SKM-1 (cell line): ENCODE measurements at regions not wholly inside any gene's neighbourhood (a gene's known extent, or its start where the extent isn't known, plus 50 kb on each side); places are given as distances from the start of the nearest gene placed in this dataset.

ENCODE experiments used
- DNase-seq: peaks from one replicate; lab custom pipeline; 2025; ENCODE audit not compliant: unreplicated experiment; lab: John Stamatoyannopoulos, UW

- no peak for DNase-seq
Measured at GRCh38 chr2:861655-862354, 88.8 kb upstream of the SNTG2 start.

- DNase-seq = no peak
Measured at GRCh38 chr2:860259-860855, 90.3 kb upstream of the SNTG2 start.

- no peak for DNase-seq
Measured at GRCh38 chr2:858646-859045, 92.0 kb upstream of the SNTG2 start.

GRCh38 chr2:857937-858336 lies 92.7 kb upstream of the SNTG2 start:
- no peak for DNase-seq

- no peak for DNase-seq
Measured at GRCh38 chr2:857081-857480, 93.6 kb upstream of the SNTG2 start.

- DNase-seq = no peak
Measured at GRCh38 chr2:856456-856855, 94.2 kb upstream of the SNTG2 start.

GRCh38 chr2:856041-856440 lies 94.6 kb upstream of the SNTG2 start:
- no peak for DNase-seq

GRCh38 chr2:855177-855576 lies 95.5 kb upstream of the SNTG2 start:
- no peak for DNase-seq

GRCh38 chr2:854460-854859 lies 96.2 kb upstream of the SNTG2 start:
- no peak for DNase-seq

GRCh38 chr2:853203-853870 lies 97.3 kb upstream of the SNTG2 start:
- no peak for DNase-seq

- no peak for DNase-seq
Measured at GRCh38 chr2:852168-852567, 98.5 kb upstream of the SNTG2 start.

GRCh38 chr2:851680-852079 lies 99.0 kb upstream of the SNTG2 start:
- no peak for DNase-seq

GRCh38 chr2:851078-851477 lies 99.6 kb upstream of the SNTG2 start:
- DNase-seq = no peak

- DNase-seq = no peak
Measured at GRCh38 chr2:850429-850828, 100.2 kb upstream of the SNTG2 start.

GRCh38 chr2:848099-848498 lies 102.5 kb upstream of the SNTG2 start:
- no peak for DNase-seq

GRCh38 chr2:847669-848068 lies 103.0 kb upstream of the SNTG2 start:
- no peak for DNase-seq

GRCh38 chr2:844715-845114 lies 105.9 kb upstream of the SNTG2 start:
- peak; percentile 20 for DNase-seq

- DNase-seq = no peak
Measured at GRCh38 chr2:842151-842803, 108.4 kb upstream of the SNTG2 start.

GRCh38 chr2:841036-841435 lies 109.6 kb upstream of the SNTG2 start:
- DNase-seq = no peak

GRCh38 chr2:834233-834632 lies 116.4 kb upstream of the SNTG2 start:
- no peak for DNase-seq

- DNase-seq = no peak
Measured at GRCh38 chr2:833180-833579, 117.5 kb upstream of the SNTG2 start.

GRCh38 chr2:832635-833034 lies 118.0 kb upstream of the SNTG2 start:
- DNase-seq = no peak
